NCI-H1092 treated with DMSO at 0.1 percent for 48 hours (cell line): ENCODE measurements at regions not wholly inside any gene's neighbourhood (a gene's known extent, or its start where the extent isn't known, plus 50 kb on each side); places are given as distances from the start of the nearest gene placed in this dataset.
"Not testable (repeated sequence)": the region's sequence is repeated elsewhere in the genome, so short reads cannot be mapped to it uniquely, and the experiment has no call there.

Source experiments
- DNase-seq: peaks from one replicate; lab custom pipeline; 2025; lab: John Stamatoyannopoulos, UW

DNA sequence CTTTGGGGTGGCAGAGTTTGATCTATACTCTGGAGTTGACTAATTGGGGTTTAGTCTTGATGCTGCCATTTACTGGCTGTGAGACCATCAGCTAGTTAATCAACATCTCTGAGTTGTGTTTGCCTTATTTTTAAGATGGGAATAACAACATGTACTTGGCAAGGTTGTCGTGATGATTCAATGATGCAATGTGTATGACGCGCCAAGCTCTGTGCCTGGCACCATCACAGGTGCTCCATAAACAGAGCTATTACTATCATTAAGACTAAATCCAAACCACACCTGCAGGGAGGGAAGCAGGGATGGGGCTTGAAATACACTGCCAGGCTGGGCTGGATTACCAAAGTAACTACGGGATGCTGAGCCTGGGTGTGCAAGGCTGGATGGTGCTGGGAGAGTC, 60.1 kb upstream of the E2F3 start:
- no peak for DNase-seq

DNA sequence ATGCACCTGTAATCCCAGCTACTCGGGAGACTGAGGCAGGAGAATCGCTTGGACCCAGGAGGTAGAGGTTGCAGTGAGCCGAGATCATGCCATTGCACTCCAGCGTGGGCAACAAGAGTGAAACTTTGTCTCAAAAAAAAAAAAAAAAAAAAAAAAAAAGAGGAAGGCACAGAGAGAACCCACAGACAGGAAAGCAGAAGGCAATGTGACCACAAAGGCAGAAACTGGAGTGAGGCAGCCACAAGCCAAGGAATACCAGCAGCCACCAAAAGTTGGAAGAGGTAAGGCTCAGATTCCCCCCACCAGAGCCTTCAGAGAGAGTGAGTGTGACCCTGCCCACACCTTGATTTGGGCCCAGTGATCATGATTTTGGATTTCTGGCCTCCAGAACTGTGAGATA, 54.7 kb upstream of the E2F3 start:
- not testable (repeated sequence) for DNase-seq

DNA sequence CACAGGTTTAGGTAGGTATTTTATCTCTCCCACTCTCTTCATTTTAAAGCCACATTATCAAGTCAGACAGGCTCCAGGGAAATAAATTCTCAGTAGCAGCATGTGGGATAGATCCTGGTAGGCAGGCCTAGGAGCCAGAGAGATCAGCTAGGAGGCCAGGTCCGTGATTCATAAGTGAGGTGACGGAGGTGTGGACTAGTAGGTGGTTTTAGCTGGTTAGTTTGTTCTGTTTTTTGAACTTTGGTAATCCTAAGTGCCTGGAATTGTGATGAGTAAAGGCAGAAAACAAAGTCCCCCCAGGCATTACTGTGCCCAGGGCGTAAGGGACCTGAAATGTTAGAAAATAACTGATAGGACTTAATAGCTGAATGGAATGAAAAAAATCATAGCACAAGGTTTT, 53.6 kb upstream of the E2F3 start:
- no peak for DNase-seq

DNA sequence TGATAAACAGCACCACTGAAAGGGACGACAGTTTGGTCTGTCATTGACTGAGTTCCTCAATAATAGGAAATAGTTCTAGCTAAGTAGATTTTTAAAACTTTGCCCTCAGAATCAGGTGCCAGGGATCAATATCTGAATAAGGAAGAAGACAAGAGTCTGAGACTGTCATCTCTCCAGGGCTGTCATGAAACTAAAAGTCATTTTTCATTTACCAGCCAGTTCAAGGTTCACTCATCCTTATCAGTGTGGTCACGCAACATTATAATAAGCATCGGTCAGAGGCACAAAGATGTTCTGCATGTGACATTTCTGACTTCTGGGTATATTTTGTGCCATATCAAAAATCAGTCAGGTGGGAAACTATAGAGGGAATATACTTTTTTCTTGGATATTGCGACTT, 52.5 kb upstream of the E2F3 start:
- DNase-seq = no peak

DNA sequence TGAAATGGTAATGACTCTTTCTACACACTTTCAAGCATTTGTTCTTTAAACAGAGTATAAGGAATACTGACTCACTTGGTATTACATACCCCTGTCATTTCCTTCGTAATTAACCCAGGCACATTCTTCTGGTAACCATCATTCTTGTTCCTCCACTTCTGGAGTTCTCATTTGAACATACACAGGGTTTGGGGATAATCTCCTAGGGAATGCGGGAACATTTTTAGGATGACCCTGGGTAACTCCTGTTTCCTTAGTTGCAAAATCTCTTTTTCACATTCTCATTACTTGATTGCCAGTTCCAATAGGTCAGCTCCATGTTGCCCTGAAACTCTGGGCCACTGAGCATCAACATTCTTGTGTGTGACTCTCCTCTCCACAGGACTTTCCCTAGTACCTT, 51.5 kb upstream of the E2F3 start:
- no peak for DNase-seq

DNA sequence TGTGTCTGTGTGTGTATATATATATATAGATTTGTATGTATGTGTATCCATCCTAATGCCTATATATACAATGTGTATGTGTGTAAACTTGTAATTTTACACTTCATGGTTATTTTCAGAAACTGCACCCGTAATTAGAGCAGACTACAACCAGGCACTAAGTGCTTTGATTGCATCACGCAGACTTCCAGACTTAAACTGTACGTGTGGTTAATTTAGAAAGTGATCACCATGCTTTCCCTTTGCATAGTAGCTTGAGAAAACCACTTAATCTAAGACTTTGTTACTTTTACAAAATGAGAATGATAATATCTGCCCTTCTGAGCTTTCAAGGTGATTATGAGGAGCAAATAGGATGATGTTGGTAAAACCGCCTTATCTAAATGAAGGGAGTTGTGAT, 50.1 kb upstream of the E2F3 start:
- no peak for DNase-seq
